GM23338 (cell line): ENCODE measurements at regions not wholly inside any gene's neighbourhood (a gene's known extent, or its start where the extent isn't known, plus 50 kb on each side); places are given as distances from the start of the nearest gene placed in this dataset.

ENCODE experiments used
- CREB1 ChIP-seq: fragments of 250-450 bp; sonication (Bioruptor Pico); IDR thresholded peaks from 2 replicates; pipeline ENCODE4 v1.5.0; 2020; ENCODE audit warnings: low read depth, mild to moderate bottlenecking, moderate library complexity
- CTCF ChIP-seq, 2 experiments: fragments of 200-600 bp in 1 of 2; sonication (generic) in 1 of 2; conservative IDR thresholded peaks; 2 replicates each; pipeline versions ENCODE4 v1.5.1 to v1.6.1; 2016 to 2017; ENCODE audit warnings: antibody characterized with exemption in 2 of 2, low read depth in 2 of 2, mild to moderate bottlenecking in 2 of 2, moderate library complexity in 1 of 2
- EZH2 ChIP-seq: fragments of 200-600 bp; sonication (generic); IDR thresholded peaks from one replicate; pipeline ENCODE4 v1.8.0; 2017; ENCODE audit warnings: antibody characterized with exemption, mild to moderate bottlenecking, low read depth; ENCODE audit not compliant: unreplicated experiment
- EZH2phosphoT487 ChIP-seq: fragments of 200-600 bp; sonication (generic); IDR thresholded peaks from one replicate; pipeline ENCODE4 v1.8.1; 2018; ENCODE audit warnings: antibody characterized with exemption; ENCODE audit not compliant: unreplicated experiment
- JUNB ChIP-seq: IDR thresholded peaks from one replicate; pipeline ENCODE4 v1.6.1; 2016; ENCODE audit warnings: antibody characterized with exemption; ENCODE audit not compliant: unreplicated experiment
- POLR2AphosphoS5 ChIP-seq: IDR thresholded peaks from 2 replicates; pipeline ENCODE4 v1.6.1; 2016; ENCODE audit warnings: antibody characterized with exemption, low read depth
- STAT1 ChIP-seq: IDR thresholded peaks from one replicate; pipeline ENCODE4 v1.6.1; 2016; ENCODE audit warnings: antibody characterized with exemption; ENCODE audit not compliant: unreplicated experiment
- ZNF462 ChIP-seq: fragments of 250-450 bp; sonication (Bioruptor Pico); IDR thresholded peaks from 2 replicates; pipeline ENCODE4 v1.5.0; 2020; ENCODE audit warnings: mild to moderate bottlenecking, moderate library complexity
- TF ChIP-seq, protein P1 (sequence below): IDR thresholded peaks from one replicate; pipeline ENCODE4 v1.6.1; 2018; ENCODE audit warnings: antibody characterized with exemption; ENCODE audit not compliant: unreplicated experiment
- TF ChIP-seq, protein P2 (sequence below): IDR thresholded peaks from 2 replicates; pipeline ENCODE4 v1.6.1; 2016; ENCODE audit warnings: antibody characterized with exemption

GRCh38 chr5:148912146-148912545 lies 85.7 kb downstream of the ADRB2 start:
- TF ChIP-seq CTCF (conservative IDR thresholded peaks at IDR 0.05; ENCODE audit: low read depth in 2 of 2) (no peak), EZH2phosphoT487 (no peak), EZH2 (no peak), POLR2AphosphoS5 (no peak), CREB1 (no peak), JUNB (no peak), STAT1 (no peak), ZNF462 (CRISPR knock-in tag) (no peak)
- TF ChIP-seq, protein P1, sequence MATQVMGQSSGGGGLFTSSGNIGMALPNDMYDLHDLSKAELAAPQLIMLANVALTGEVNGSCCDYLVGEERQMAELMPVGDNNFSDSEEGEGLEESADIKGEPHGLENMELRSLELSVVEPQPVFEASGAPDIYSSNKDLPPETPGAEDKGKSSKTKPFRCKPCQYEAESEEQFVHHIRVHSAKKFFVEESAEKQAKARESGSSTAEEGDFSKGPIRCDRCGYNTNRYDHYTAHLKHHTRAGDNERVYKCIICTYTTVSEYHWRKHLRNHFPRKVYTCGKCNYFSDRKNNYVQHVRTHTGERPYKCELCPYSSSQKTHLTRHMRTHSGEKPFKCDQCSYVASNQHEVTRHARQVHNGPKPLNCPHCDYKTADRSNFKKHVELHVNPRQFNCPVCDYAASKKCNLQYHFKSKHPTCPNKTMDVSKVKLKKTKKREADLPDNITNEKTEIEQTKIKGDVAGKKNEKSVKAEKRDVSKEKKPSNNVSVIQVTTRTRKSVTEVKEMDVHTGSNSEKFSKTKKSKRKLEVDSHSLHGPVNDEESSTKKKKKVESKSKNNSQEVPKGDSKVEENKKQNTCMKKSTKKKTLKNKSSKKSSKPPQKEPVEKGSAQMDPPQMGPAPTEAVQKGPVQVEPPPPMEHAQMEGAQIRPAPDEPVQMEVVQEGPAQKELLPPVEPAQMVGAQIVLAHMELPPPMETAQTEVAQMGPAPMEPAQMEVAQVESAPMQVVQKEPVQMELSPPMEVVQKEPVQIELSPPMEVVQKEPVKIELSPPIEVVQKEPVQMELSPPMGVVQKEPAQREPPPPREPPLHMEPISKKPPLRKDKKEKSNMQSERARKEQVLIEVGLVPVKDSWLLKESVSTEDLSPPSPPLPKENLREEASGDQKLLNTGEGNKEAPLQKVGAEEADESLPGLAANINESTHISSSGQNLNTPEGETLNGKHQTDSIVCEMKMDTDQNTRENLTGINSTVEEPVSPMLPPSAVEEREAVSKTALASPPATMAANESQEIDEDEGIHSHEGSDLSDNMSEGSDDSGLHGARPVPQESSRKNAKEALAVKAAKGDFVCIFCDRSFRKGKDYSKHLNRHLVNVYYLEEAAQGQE: no peak
- TF ChIP-seq, protein P2, sequence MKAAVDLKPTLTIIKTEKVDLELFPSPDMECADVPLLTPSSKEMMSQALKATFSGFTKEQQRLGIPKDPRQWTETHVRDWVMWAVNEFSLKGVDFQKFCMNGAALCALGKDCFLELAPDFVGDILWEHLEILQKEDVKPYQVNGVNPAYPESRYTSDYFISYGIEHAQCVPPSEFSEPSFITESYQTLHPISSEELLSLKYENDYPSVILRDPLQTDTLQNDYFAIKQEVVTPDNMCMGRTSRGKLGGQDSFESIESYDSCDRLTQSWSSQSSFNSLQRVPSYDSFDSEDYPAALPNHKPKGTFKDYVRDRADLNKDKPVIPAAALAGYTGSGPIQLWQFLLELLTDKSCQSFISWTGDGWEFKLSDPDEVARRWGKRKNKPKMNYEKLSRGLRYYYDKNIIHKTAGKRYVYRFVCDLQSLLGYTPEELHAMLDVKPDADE: no peak
